T follicular helper cell (primary cell): ENCODE measurements at regions not wholly inside any gene's neighbourhood (a gene's known extent, or its start where the extent isn't known, plus 50 kb on each side); places are given as distances from the start of the nearest gene placed in this dataset.

ENCODE experiments used
- DNase-seq: peaks from one replicate; pipeline ENCODE4 v3.0.0-alpha.2; 2020; ENCODE audit warnings: low read depth

- no peak for DNase-seq
Measured at GRCh38 chr1:56222914-56223540, 356.3 kb downstream of the PLPP3 start.

GRCh38 chr1:56220021-56220420 lies 359.3 kb downstream of the PLPP3 start:
- DNase-seq: no peak

- no peak for DNase-seq
Measured at GRCh38 chr1:56218023-56218422, 361.3 kb downstream of the PLPP3 start.

GRCh38 chr1:56216218-56216617 lies 363.1 kb downstream of the PLPP3 start:
- DNase-seq: no peak

GRCh38 chr1:56215771-56216170 lies 363.6 kb downstream of the PLPP3 start:
- DNase-seq: no peak

GRCh38 chr1:56215086-56215485 lies 364.3 kb downstream of the PLPP3 start:
- DNase-seq: no peak

- no peak for DNase-seq
Measured at GRCh38 chr1:56213068-56213467, 366.3 kb downstream of the PLPP3 start.

GRCh38 chr1:56212143-56212542 lies 367.2 kb downstream of the PLPP3 start:
- no peak for DNase-seq

- DNase-seq: no peak
Measured at GRCh38 chr1:56206391-56206790, 373.0 kb downstream of the PLPP3 start.

GRCh38 chr1:56204206-56204605 lies 375.2 kb downstream of the PLPP3 start:
- DNase-seq: no peak

- no peak for DNase-seq
Measured at GRCh38 chr1:56202796-56203492, 376.4 kb downstream of the PLPP3 start.

GRCh38 chr1:56202186-56202585 lies 377.2 kb downstream of the PLPP3 start:
- DNase-seq: no peak

- no peak for DNase-seq
Measured at GRCh38 chr1:56200896-56201295, 378.5 kb downstream of the PLPP3 start.

GRCh38 chr1:56200442-56200841 lies 378.9 kb downstream of the PLPP3 start:
- no peak for DNase-seq

GRCh38 chr1:56199956-56200355 lies 379.4 kb downstream of the PLPP3 start:
- no peak for DNase-seq

- DNase-seq: no peak
Measured at GRCh38 chr1:56199061-56199460, 380.3 kb downstream of the PLPP3 start.

- DNase-seq: no peak
Measured at GRCh38 chr1:56197946-56198345, 381.4 kb downstream of the PLPP3 start.

- no peak for DNase-seq
Measured at GRCh38 chr1:56196839-56197238, 382.5 kb downstream of the PLPP3 start.

- DNase-seq: no peak
Measured at GRCh38 chr1:56194701-56195300, 384.6 kb downstream of the PLPP3 start.

GRCh38 chr1:56193656-56194055 lies 385.7 kb downstream of the PLPP3 start:
- DNase-seq: no peak

GRCh38 chr1:56191369-56191768 lies 388.0 kb downstream of the PLPP3 start:
- no peak for DNase-seq

- DNase-seq: no peak
Measured at GRCh38 chr1:56190806-56191365, 388.5 kb downstream of the PLPP3 start.
